A673 (cell line): ENCODE measurements at regions not wholly inside any gene's neighbourhood (a gene's known extent, or its start where the extent isn't known, plus 50 kb on each side); places are given as distances from the start of the nearest gene placed in this dataset.

ENCODE experiments used
- BruUV-seq: library from RNA; stranded (reverse); fragments of 400-500 nt; replicated peaks from 2 replicates; lab custom pipeline; 2021; lab: Mats Ljungman, UMichigan
- CTCF ChIA-PET: fragments of 300-600 bp; sonication (Branson Sonifier 250); formaldehyde crosslinking; loops from one replicate; lab custom pipeline; 2022; ENCODE audit warnings: antibody characterized with exemption; lab: Charles Lee
- POLR2A ChIA-PET: fragments of 300-600 bp; sonication (Branson Sonifier 250); formaldehyde crosslinking; loops from one replicate; lab custom pipeline; 2022; ENCODE audit warnings: antibody characterized with exemption; ENCODE audit not compliant: low non-redundant PET; lab: Charles Lee
- DNase-seq: peaks from one replicate; pipeline ENCODE4 v3.0.0-alpha.2; 2015; ENCODE audit warnings: low spot score
- H3K27ac ChIP-seq: fragments of 200-600 bp; sonication (generic); 2 replicates; pipeline ENCODE4 v1.5.1; 2016; ENCODE audit warnings: mixed run types, low read depth, mild to moderate bottlenecking, mixed read lengths, antibody characterized with exemption, low read length; ENCODE audit not compliant: poor library complexity, severe bottlenecking
- H3K27me3 ChIP-seq: fragments of 200-600 bp; sonication (generic); replicated peaks from 2 replicates; pipeline ENCODE4 v1.6.1; 2017; ENCODE audit warnings: mixed run types, low read depth, mild to moderate bottlenecking, mixed read lengths, antibody characterized with exemption, low read length; ENCODE audit not compliant: insufficient read depth, poor library complexity
- H3K36me3 ChIP-seq: fragments of 200-600 bp; sonication (generic); 2 replicates; pipeline ENCODE4 v1.6.1; 2016; ENCODE audit warnings: mixed run types, mild to moderate bottlenecking, mixed read lengths, antibody characterized with exemption, low read length; ENCODE audit not compliant: insufficient read depth, poor library complexity, severe bottlenecking
- H3K4me1 ChIP-seq: fragments of 200-600 bp; sonication (generic); 2 replicates; pipeline ENCODE4 v1.6.1; 2017; ENCODE audit warnings: mixed run types, mild to moderate bottlenecking, mixed read lengths, antibody characterized with exemption, low read length; ENCODE audit not compliant: insufficient read depth, poor library complexity, severe bottlenecking
- H3K4me3 ChIP-seq: fragments of 200-600 bp; sonication (generic); 2 replicates; pipeline ENCODE4 v1.5.1; 2016; ENCODE audit warnings: low read depth, mixed run types, mild to moderate bottlenecking, mixed read lengths, low read length; ENCODE audit not compliant: poor library complexity, severe bottlenecking
- H3K9me3 ChIP-seq: fragments of 200-600 bp; sonication (generic); 2 replicates; pipeline ENCODE4 v1.6.1; 2016; ENCODE audit warnings: mixed run types, low read depth, mild to moderate bottlenecking, mixed read lengths, antibody characterized with exemption, low read length; ENCODE audit not compliant: poor library complexity, severe bottlenecking
- EZH2 ChIP-seq: fragments of 200-600 bp; sonication (generic); IDR thresholded peaks from 2 replicates; pipeline ENCODE4 v1.6.1; 2017; ENCODE audit warnings: borderline replicate concordance, low read depth, mild to moderate bottlenecking, mixed read lengths, antibody characterized with exemption, low read length; ENCODE audit not compliant: poor library complexity, severe bottlenecking
- intact Hi-C: fragments of 100-400 bp; cut with micrococcal nuclease; formaldehyde crosslinking; loops from one replicate; pipeline ENCODE4 v1.10.0; 2022; ENCODE audit not compliant: unreplicated experiment
- TF ChIP-seq, protein P1 (sequence below): fragments of 300-800, 200-600 bp; sonication (generic); conservative IDR thresholded peaks from 2 replicates; pipeline ENCODE4 v1.5.1; 2017; ENCODE audit warnings: low read depth, mild to moderate bottlenecking, antibody characterized with exemption, low read length, moderate library complexity, mixed read lengths

DNA sequence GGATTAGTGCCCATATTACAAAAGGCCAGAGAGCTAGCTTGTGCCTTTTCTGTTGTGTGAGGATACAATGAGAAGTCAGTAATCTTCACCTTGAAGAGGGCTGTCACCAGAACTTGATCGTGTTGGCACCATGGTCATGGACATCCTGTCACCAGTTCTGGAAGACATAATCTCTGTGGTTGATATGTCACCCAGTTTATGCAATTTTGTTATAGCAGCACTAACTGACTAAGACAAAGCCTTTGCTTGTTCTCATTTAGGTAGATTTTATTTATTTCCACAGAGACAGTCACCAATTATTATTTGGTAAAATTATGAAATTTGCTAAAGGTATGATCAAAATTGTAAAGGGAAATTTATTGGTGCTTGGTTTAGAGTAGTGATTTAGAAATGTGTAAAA, 308.8 kb upstream of the CPXCR1 start:
- H3K27me3 ChIP-seq: no peaks in the 10 kb centered on the region
- DNase-seq: no peak
- CTCF ChIA-PET: no interaction called here
- BruUV-seq: no TSS peak
- no peak for TF ChIP-seq EZH2
- TF ChIP-seq, protein P1, sequence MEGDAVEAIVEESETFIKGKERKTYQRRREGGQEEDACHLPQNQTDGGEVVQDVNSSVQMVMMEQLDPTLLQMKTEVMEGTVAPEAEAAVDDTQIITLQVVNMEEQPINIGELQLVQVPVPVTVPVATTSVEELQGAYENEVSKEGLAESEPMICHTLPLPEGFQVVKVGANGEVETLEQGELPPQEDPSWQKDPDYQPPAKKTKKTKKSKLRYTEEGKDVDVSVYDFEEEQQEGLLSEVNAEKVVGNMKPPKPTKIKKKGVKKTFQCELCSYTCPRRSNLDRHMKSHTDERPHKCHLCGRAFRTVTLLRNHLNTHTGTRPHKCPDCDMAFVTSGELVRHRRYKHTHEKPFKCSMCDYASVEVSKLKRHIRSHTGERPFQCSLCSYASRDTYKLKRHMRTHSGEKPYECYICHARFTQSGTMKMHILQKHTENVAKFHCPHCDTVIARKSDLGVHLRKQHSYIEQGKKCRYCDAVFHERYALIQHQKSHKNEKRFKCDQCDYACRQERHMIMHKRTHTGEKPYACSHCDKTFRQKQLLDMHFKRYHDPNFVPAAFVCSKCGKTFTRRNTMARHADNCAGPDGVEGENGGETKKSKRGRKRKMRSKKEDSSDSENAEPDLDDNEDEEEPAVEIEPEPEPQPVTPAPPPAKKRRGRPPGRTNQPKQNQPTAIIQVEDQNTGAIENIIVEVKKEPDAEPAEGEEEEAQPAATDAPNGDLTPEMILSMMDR: no peak
- no peak overlapping the region for H3K4me3 ChIP-seq
- POLR2A ChIA-PET: no interaction called here
- H3K36me3 ChIP-seq: no peaks in the 10 kb centered on the region
- H3K4me1 ChIP-seq: no peaks in the 10 kb centered on the region
- intact Hi-C loops: no loop called here
- no peaks in the 10 kb centered on the region for H3K9me3 ChIP-seq
- no peak overlapping the region for H3K27ac ChIP-seq

DNA sequence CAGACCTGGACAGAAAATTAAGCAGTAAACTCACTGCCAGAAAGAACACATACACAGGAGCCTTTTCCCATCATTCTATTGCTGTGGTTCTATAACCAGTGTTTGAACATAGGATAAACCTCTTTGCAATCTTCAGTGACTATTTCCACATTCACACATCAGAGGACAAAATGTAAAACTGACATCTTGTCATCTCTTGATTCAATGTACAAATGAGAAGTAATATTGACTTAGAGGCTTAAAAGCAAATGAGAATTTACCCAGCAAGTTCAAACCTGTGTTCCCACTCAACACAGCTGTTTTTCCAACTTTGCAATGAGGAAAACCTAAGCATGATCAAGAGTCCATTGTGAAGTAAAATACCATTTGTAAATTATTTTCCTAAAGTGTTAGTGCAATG, 307.1 kb upstream of the CPXCR1 start:
- DNase-seq: no peak
- TF ChIP-seq, protein P1: no peak
- no peak for TF ChIP-seq EZH2
- POLR2A ChIA-PET: no interaction called here
- no peak overlapping the region for H3K4me3 ChIP-seq
- CTCF ChIA-PET: no interaction called here
- intact Hi-C loops: no loop called here
- peaks cover 4% of the 10 kb centered on the region for H3K9me3 ChIP-seq
- no peaks in the 10 kb centered on the region for H3K4me1 ChIP-seq
- H3K36me3 ChIP-seq: no peaks in the 10 kb centered on the region
- BruUV-seq: no TSS peak
- no peak overlapping the region for H3K27ac ChIP-seq
- no peaks in the 10 kb centered on the region for H3K27me3 ChIP-seq
